Muscle layer of duodenum (tissue), 2 donors: ENCODE measurements at regions not wholly inside any gene's neighbourhood (a gene's known extent, or its start where the extent isn't known, plus 50 kb on each side); places are given as distances from the start of the nearest gene placed in this dataset.

Source experiments
- H3K27ac ChIP-seq: one replicate; pipeline ENCODE4 v1.7.0; 2013; ENCODE audit warnings: mild to moderate bottlenecking, low read length
- H3K27me3 ChIP-seq: one replicate; pipeline ENCODE4 v1.7.0; 2013; ENCODE audit warnings: low read depth, mild to moderate bottlenecking, control low read depth, low read length
- H3K36me3 ChIP-seq, 2 donors: one replicate each; pipeline ENCODE4 v1.7.0; 2013; ENCODE audit warnings: low read length in 2 of 2, control low read depth in 1 of 2, mild to moderate bottlenecking in 1 of 2; ENCODE audit not compliant: insufficient read depth in 2 of 2, control insufficient read depth in 1 of 2
- H3K4me1 ChIP-seq, 2 donors: one replicate each; pipeline ENCODE4 v1.7.0; 2013; ENCODE audit warnings: low read length in 2 of 2, mild to moderate bottlenecking in 2 of 2, control low read depth in 1 of 2, moderate library complexity in 1 of 2; ENCODE audit not compliant: insufficient read depth in 2 of 2, control insufficient read depth in 1 of 2
- H3K4me3 ChIP-seq, 2 donors: one replicate each; pipeline ENCODE4 v1.7.0; 2013; ENCODE audit warnings: low read length in 2 of 2, low read depth in 1 of 2, mild to moderate bottlenecking in 1 of 2
- H3K9me3 ChIP-seq, 2 donors: one replicate each; pipeline ENCODE4 v1.7.0; 2013; ENCODE audit warnings: low read length in 2 of 2, control low read depth in 1 of 2, mild to moderate bottlenecking in 1 of 2; ENCODE audit not compliant: control insufficient read depth in 1 of 2
- donor health status: healthy.

- Histone ChIP-seq H3K4me3 (no peak overlapping the region), H3K27ac (no peak overlapping the region), H3K36me3 (no peaks in the 10 kb centered on the region), H3K9me3 (no peaks in the 10 kb centered on the region), H3K27me3 (no peaks in the 10 kb centered on the region), H3K4me1 (no peaks in the 10 kb centered on the region)
These were observed 637.9 kb downstream of the TNS3 start for GRCh38 chr7:46943996-46944395.

GRCh38 chr7:46942574-46942973 lies 639.3 kb downstream of the TNS3 start:
- Histone ChIP-seq H3K27me3 (no peaks in the 10 kb centered on the region), H3K9me3 (no peaks in the 10 kb centered on the region), H3K27ac (no peak overlapping the region), H3K4me3 (no peak overlapping the region), H3K4me1 (no peaks in the 10 kb centered on the region), H3K36me3 (no peaks in the 10 kb centered on the region)

GRCh38 chr7:46940178-46940577 lies 641.7 kb downstream of the TNS3 start:
- H3K27ac ChIP-seq: no peak overlapping the region
- H3K9me3 ChIP-seq: no peaks in the 10 kb centered on the region
- no peaks in the 10 kb centered on the region for H3K36me3 ChIP-seq

GRCh38 chr7:46939558-46939957 lies 642.4 kb downstream of the TNS3 start:
- no peaks in the 10 kb centered on the region for H3K27me3 ChIP-seq
- no peaks in the 10 kb centered on the region for H3K36me3 ChIP-seq

More at GRCh38 chr7:46940178-46940577, 641.7 kb downstream of the TNS3 start:
- no peaks in the 10 kb centered on the region for H3K4me1 ChIP-seq
- no peak overlapping the region for H3K4me3 ChIP-seq
- no peaks in the 10 kb centered on the region for H3K27me3 ChIP-seq

GRCh38 chr7:46939089-46939488 lies 642.8 kb downstream of the TNS3 start:
- no peaks in the 10 kb centered on the region for H3K36me3 ChIP-seq
- H3K4me1 ChIP-seq: no peaks in the 10 kb centered on the region
- H3K4me3 ChIP-seq: no peak overlapping the region
- H3K9me3 ChIP-seq: no peaks in the 10 kb centered on the region
- H3K27ac ChIP-seq: no peak overlapping the region
- no peaks in the 10 kb centered on the region for H3K27me3 ChIP-seq

More at GRCh38 chr7:46939558-46939957, 642.4 kb downstream of the TNS3 start:
- Histone ChIP-seq H3K27ac (no peak overlapping the region), H3K4me3 (no peak overlapping the region), H3K4me1 (no peaks in the 10 kb centered on the region), H3K9me3 (no peaks in the 10 kb centered on the region)

- Histone ChIP-seq H3K27ac (no peak overlapping the region), H3K4me1 (no peaks in the 10 kb centered on the region), H3K36me3 (peaks cover 0 to 3% of the 10 kb centered on the region in 2 donors), H3K9me3 (no peaks in the 10 kb centered on the region), H3K27me3 (no peaks in the 10 kb centered on the region), H3K4me3 (no peak overlapping the region)
These were observed 644.1 kb downstream of the TNS3 start for GRCh38 chr7:46937826-46938225.

GRCh38 chr7:46934198-46934825 lies 647.6 kb downstream of the TNS3 start:
- Histone ChIP-seq H3K4me3 (no peak overlapping the region), H3K36me3 (peaks cover 0 to 3% of the 10 kb centered on the region in 2 donors), H3K9me3 (no peaks in the 10 kb centered on the region), H3K4me1 (no peaks in the 10 kb centered on the region), H3K27ac (no peak overlapping the region), H3K27me3 (no peaks in the 10 kb centered on the region)

GRCh38 chr7:46933596-46933995 lies 648.3 kb downstream of the TNS3 start:
- no peaks in the 10 kb centered on the region for H3K4me1 ChIP-seq
- H3K36me3 ChIP-seq: peaks cover 0 to 3% of the 10 kb centered on the region in 2 donors
- no peak overlapping the region for H3K27ac ChIP-seq
- no peaks in the 10 kb centered on the region for H3K9me3 ChIP-seq
- no peak overlapping the region for H3K4me3 ChIP-seq
- no peaks in the 10 kb centered on the region for H3K27me3 ChIP-seq

GRCh38 chr7:46932676-46933424 lies 649.1 kb downstream of the TNS3 start:
- Histone ChIP-seq H3K36me3 (peaks cover 0 to 3% of the 10 kb centered on the region in 2 donors), H3K4me3 (no peak overlapping the region), H3K27ac (no peak overlapping the region), H3K4me1 (no peaks in the 10 kb centered on the region), H3K27me3 (no peaks in the 10 kb centered on the region), H3K9me3 (no peaks in the 10 kb centered on the region)

- H3K9me3 ChIP-seq: no peaks in the 10 kb centered on the region
- no peak overlapping the region for H3K27ac ChIP-seq
- no peaks in the 10 kb centered on the region for H3K27me3 ChIP-seq
- H3K4me3 ChIP-seq: no peak overlapping the region
- no peaks in the 10 kb centered on the region for H3K4me1 ChIP-seq
- peaks cover 0 to 3% of the 10 kb centered on the region in 2 donors for H3K36me3 ChIP-seq
These were observed 649.6 kb downstream of the TNS3 start for GRCh38 chr7:46932306-46932675.

- Histone ChIP-seq H3K4me3 (no peak overlapping the region), H3K4me1 (no peaks in the 10 kb centered on the region), H3K27ac (no peak overlapping the region), H3K27me3 (no peaks in the 10 kb centered on the region), H3K9me3 (no peaks in the 10 kb centered on the region), H3K36me3 (peaks cover 0 to 3% of the 10 kb centered on the region in 2 donors)
These were observed 651.5 kb downstream of the TNS3 start for GRCh38 chr7:46930366-46930765.
